ENCODE measurements at regions not wholly inside any gene's neighbourhood (a gene's known extent, or its start where the extent isn't known, plus 50 kb on each side); places are given as distances from the start of the nearest gene placed in this dataset.

- TF ChIP-seq ESRRA (IDR thresholded peaks at IDR 0.05; ENCODE audit: low read length) (no peak), SMARCA5 (IDR thresholded peaks at IDR 0.05) (no peak), LARP7 (IDR thresholded peaks at IDR 0.05) (no peak), JUND (IDR thresholded peaks at IDR 0.05; ENCODE audit: low read depth, low read length) (no peak)
- H3K79me2 ChIP-seq (ENCODE audit: control insufficient read depth, insufficient read depth, low read length) = no peaks in the 10 kb centered on the region
- ChIA-PET POLR2A (no interaction called here), SMC1A (ENCODE audit: uncharacterized antibody, unreplicated experiment) (no interaction called here), CTCF (no interaction called here), RAD21 (ENCODE audit: unreplicated experiment) (no interaction called here)
- no TSS peak for BruUV-seq (replicated peaks)
- no peaks in the 10 kb centered on the region for H4K20me1 ChIP-seq (ENCODE audit: control insufficient read depth, insufficient read depth)
- H3K36me3 ChIP-seq (ENCODE audit: control insufficient read depth in 2 of 2, insufficient read depth in 2 of 2, low read length in 1 of 2) = no peaks in the 10 kb centered on the region
- WGBS (ENCODE audit: insufficient coverage, insufficient replicate concordance, low lambda C conversion rate, missing lambda C conversion rate) = 12% methylated on average over 1 of the region's 1 CpG
- no peak overlapping the region for H3K27ac ChIP-seq (ENCODE audit: control insufficient read depth, insufficient read depth)
- ATAC-seq (no peak), FAIRE-seq (no peak), DNase-seq (ENCODE audit: low read depth, low spot score) (no peak)
- H3K27me3 ChIP-seq (replicated peaks in 1 of 2; ENCODE audit: control insufficient read depth in 2 of 2, insufficient read depth in 2 of 2, low read length in 1 of 2) = no peaks in the 10 kb centered on the region; a peak in 1 of 4 replicates
- H3K4me1 ChIP-seq (ENCODE audit: control insufficient read depth, insufficient read depth, low read length) = no peaks in the 10 kb centered on the region
- in situ Hi-C loops (cut with MboI) (no loop called here), intact Hi-C loops (cut with micrococcal nuclease; ENCODE audit: unreplicated experiment) (no loop called here)
- no peak overlapping the region for H3K4me3 ChIP-seq
- H3K4me2 ChIP-seq (ENCODE audit: control insufficient read depth, insufficient read depth) = no peak overlapping the region
- no peak overlapping the region for H3K9ac ChIP-seq (ENCODE audit: control insufficient read depth, insufficient read depth, low read length)
- H3K9me3 ChIP-seq (replicated peaks; ENCODE audit: control insufficient read depth, insufficient read depth, low read length) = no peaks in the 10 kb centered on the region
- H2AFZ ChIP-seq (ENCODE audit: control insufficient read depth, low read depth, low read length) = no peak overlapping the region
These were observed 95.9 kb upstream of the ACKR3 start for GRCh38 chr2:236473691-236474090.

- ChIA-PET RAD21 (ENCODE audit: unreplicated experiment) (no interaction called here), POLR2A (interaction anchor here (0.6 kb wide), 1 partner anchor 1156 kb away, joined by 5 read pairs; no protein-coding TSS in a partner anchor), SMC1A (ENCODE audit: uncharacterized antibody, unreplicated experiment) (no interaction called here), CTCF (no interaction called here)
- no TSS peak for BruUV-seq (replicated peaks)
- Histone ChIP-seq H3K9me3 (replicated peaks; ENCODE audit: control insufficient read depth, insufficient read depth, low read length) (no peaks in the 10 kb centered on the region; the same call in 1 of the 3 replicates), H3K4me3 (no peak overlapping the region), H4K20me1 (ENCODE audit: control insufficient read depth, insufficient read depth) (no peaks in the 10 kb centered on the region), H3K9ac (ENCODE audit: control insufficient read depth, insufficient read depth, low read length) (no peak overlapping the region), H3K4me1 (ENCODE audit: control insufficient read depth, insufficient read depth, low read length) (no peaks in the 10 kb centered on the region), H2AFZ (ENCODE audit: control insufficient read depth, low read depth, low read length) (no peak overlapping the region), H3K27me3 (replicated peaks in 1 of 2; ENCODE audit: control insufficient read depth in 2 of 2, insufficient read depth in 2 of 2, low read length in 1 of 2) (no peaks in the 10 kb centered on the region), H3K36me3 (ENCODE audit: control insufficient read depth in 2 of 2, insufficient read depth in 2 of 2, low read length in 1 of 2) (no peaks in the 10 kb centered on the region), H3K27ac (ENCODE audit: control insufficient read depth, insufficient read depth) (no peak overlapping the region), H3K4me2 (ENCODE audit: control insufficient read depth, insufficient read depth) (no peak overlapping the region), H3K79me2 (ENCODE audit: control insufficient read depth, insufficient read depth, low read length) (no peaks in the 10 kb centered on the region)
- intact Hi-C loops (cut with micrococcal nuclease; ENCODE audit: unreplicated experiment) (no loop called here), in situ Hi-C loops (cut with MboI) (no loop called here)
- 0% methylated on average over 1 of the region's 1 CpG for WGBS (ENCODE audit: insufficient coverage, insufficient replicate concordance, low lambda C conversion rate, missing lambda C conversion rate)
- no peak for DNase-seq (ENCODE audit: low read depth, low spot score)
- TF ChIP-seq TCF3 (IDR thresholded peaks at IDR 0.05; ENCODE audit: borderline replicate concordance, insufficient read depth, low read depth, low read length) (no peak), SUZ12 (IDR thresholded peaks at IDR 0.05; ENCODE audit: unreplicated experiment) (no peak)
- no peak for ATAC-seq
- FAIRE-seq = no peak
These were observed 89.8 kb upstream of the ACKR3 start for GRCh38 chr2:236479814-236480213.
